A673 (cell line): ENCODE measurements at regions not wholly inside any gene's neighbourhood (a gene's known extent, or its start where the extent isn't known, plus 50 kb on each side); places are given as distances from the start of the nearest gene placed in this dataset.

ENCODE experiments used
- EZH2 ChIP-seq: fragments of 200-600 bp; sonication (generic); IDR thresholded peaks from 2 replicates; pipeline ENCODE4 v1.6.1; 2017; ENCODE audit warnings: borderline replicate concordance, low read depth, mild to moderate bottlenecking, mixed read lengths, antibody characterized with exemption, low read length; ENCODE audit not compliant: poor library complexity, severe bottlenecking
- TF ChIP-seq, protein P1 (sequence below): fragments of 300-800, 200-600 bp; sonication (generic); conservative IDR thresholded peaks from 2 replicates; pipeline ENCODE4 v1.5.1; 2017; ENCODE audit warnings: low read depth, mild to moderate bottlenecking, antibody characterized with exemption, low read length, moderate library complexity, mixed read lengths

GRCh38 chr3:78483090-78483489, 1284.7 kb downstream of the ROBO1 start:
- TF ChIP-seq, protein P1, sequence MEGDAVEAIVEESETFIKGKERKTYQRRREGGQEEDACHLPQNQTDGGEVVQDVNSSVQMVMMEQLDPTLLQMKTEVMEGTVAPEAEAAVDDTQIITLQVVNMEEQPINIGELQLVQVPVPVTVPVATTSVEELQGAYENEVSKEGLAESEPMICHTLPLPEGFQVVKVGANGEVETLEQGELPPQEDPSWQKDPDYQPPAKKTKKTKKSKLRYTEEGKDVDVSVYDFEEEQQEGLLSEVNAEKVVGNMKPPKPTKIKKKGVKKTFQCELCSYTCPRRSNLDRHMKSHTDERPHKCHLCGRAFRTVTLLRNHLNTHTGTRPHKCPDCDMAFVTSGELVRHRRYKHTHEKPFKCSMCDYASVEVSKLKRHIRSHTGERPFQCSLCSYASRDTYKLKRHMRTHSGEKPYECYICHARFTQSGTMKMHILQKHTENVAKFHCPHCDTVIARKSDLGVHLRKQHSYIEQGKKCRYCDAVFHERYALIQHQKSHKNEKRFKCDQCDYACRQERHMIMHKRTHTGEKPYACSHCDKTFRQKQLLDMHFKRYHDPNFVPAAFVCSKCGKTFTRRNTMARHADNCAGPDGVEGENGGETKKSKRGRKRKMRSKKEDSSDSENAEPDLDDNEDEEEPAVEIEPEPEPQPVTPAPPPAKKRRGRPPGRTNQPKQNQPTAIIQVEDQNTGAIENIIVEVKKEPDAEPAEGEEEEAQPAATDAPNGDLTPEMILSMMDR, result no peak
- TF ChIP-seq EZH2, result no peak
